ENCODE measurements at regions not wholly inside any gene's neighbourhood (a gene's known extent, or its start where the extent isn't known, plus 50 kb on each side); places are given as distances from the start of the nearest gene placed in this dataset.

DNA sequence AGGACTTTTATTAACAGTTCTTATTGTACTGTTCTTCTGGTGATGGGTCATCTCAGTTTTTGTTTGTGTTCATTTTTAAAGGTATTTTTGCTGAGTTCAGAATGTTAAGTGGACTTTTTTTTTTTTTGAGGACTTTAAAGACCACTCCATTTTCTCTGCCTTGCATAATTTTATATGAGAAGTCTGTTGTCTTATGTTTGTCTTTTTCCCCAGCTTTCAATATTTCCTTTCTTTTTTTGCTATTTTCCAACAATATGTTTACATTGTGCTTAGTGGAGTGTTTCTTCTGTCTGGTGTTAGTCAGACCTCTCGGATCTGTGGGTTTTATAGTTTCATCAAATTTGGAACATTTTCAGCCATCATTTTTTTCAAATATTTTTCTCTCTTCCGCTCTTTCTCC, 290.0 kb upstream of the TNRC6C start:
- TF ChIP-seq, protein P1, sequence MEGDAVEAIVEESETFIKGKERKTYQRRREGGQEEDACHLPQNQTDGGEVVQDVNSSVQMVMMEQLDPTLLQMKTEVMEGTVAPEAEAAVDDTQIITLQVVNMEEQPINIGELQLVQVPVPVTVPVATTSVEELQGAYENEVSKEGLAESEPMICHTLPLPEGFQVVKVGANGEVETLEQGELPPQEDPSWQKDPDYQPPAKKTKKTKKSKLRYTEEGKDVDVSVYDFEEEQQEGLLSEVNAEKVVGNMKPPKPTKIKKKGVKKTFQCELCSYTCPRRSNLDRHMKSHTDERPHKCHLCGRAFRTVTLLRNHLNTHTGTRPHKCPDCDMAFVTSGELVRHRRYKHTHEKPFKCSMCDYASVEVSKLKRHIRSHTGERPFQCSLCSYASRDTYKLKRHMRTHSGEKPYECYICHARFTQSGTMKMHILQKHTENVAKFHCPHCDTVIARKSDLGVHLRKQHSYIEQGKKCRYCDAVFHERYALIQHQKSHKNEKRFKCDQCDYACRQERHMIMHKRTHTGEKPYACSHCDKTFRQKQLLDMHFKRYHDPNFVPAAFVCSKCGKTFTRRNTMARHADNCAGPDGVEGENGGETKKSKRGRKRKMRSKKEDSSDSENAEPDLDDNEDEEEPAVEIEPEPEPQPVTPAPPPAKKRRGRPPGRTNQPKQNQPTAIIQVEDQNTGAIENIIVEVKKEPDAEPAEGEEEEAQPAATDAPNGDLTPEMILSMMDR (IDR thresholded peaks at IDR 0.05): no peak
- TF ChIP-seq POLR2A (IDR thresholded peaks at IDR 0.05): no peak
